22Rv1 (cell line): ENCODE measurements at regions not wholly inside any gene's neighbourhood (a gene's known extent, or its start where the extent isn't known, plus 50 kb on each side); places are given as distances from the start of the nearest gene placed in this dataset.

Experiments
- H3K27ac ChIP-seq: fragments of 450-650 bp; 2 replicates; pipeline ENCODE4 v1.5.1; 2017
- CTCF ChIP-seq: fragments of 450-650 bp; IDR thresholded peaks from 2 replicates; pipeline ENCODE4 v1.5.1; 2017; ENCODE audit warnings: mild to moderate bottlenecking
- ZFX ChIP-seq: fragments of 450-650 bp; IDR thresholded peaks from 2 replicates; pipeline ENCODE4 v1.6.1; 2017; ENCODE audit warnings: antibody characterized with exemption, borderline replicate concordance

GRCh38 chr17:21535686-21536375 lies 156.5 kb upstream of the KCNJ18 start:
- TF ChIP-seq ZFX (no peak), CTCF (no peak)
- H3K27ac ChIP-seq = no peak overlapping the region

- TF ChIP-seq ZFX = no peak
- TF ChIP-seq CTCF = no peak
- H3K27ac ChIP-seq = no peak overlapping the region
Observed at GRCh38 chr17:21537302-21537701, 155.0 kb upstream of the KCNJ18 start.

- H3K27ac ChIP-seq = no peak overlapping the region
- TF ChIP-seq CTCF (no peak), ZFX (no peak)
Observed at GRCh38 chr17:21538615-21539014, 153.7 kb upstream of the KCNJ18 start.

- TF ChIP-seq ZFX (no peak), CTCF (no peak)
- H3K27ac ChIP-seq = no peak overlapping the region
Observed at GRCh38 chr17:21539146-21539545, 153.2 kb upstream of the KCNJ18 start.

- TF ChIP-seq ZFX (no peak), CTCF (no peak)
- H3K27ac ChIP-seq = no peak overlapping the region
Observed at GRCh38 chr17:21540502-21540901, 151.8 kb upstream of the KCNJ18 start.

GRCh38 chr17:21542070-21542469 lies 150.3 kb upstream of the KCNJ18 start:
- TF ChIP-seq CTCF (no peak), ZFX (no peak)
- no peak overlapping the region for H3K27ac ChIP-seq

- TF ChIP-seq ZFX (no peak), CTCF (no peak)
- H3K27ac ChIP-seq = no peak overlapping the region
Observed at GRCh38 chr17:21542991-21543390, 149.3 kb upstream of the KCNJ18 start.
